ENCODE measurements at regions not wholly inside any gene's neighbourhood (a gene's known extent, or its start where the extent isn't known, plus 50 kb on each side); places are given as distances from the start of the nearest gene placed in this dataset.

- no peak for ATAC-seq
Measured at GRCh38 chr14:25803386-25804018, 753.6 kb upstream of the STXBP6 start.

DNA sequence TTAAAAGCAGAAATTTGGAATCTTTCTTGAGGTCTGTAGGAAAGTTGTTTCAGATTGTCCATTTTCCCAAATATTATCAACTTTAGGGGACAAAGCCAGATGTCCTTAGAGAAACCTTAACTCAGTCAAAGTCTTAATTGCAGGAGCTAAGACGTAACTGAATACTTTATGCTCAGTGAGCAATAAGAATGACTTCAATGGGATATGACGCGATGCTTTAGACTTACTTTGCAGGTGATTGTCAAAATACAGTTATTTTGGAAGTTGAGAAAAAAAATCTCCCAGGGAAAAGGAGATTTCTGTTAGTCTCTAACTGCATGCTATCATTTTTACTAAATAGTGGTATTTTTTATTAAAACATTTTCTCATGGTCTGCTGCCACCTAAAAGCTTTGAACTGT, 750.9 kb upstream of the STXBP6 start:
- TF ChIP-seq BACH2 (CRISPR knock-in tag; IDR thresholded peaks at IDR 0.05; ENCODE audit: borderline replicate concordance), result no peak
- TF ChIP-seq ISL1 (CRISPR knock-in tag; IDR thresholded peaks at IDR 0.05), result no peak
- TF ChIP-seq CSDC2 (CRISPR knock-in tag; IDR thresholded peaks at IDR 0.05), result no peak
- TF ChIP-seq OSR1 (CRISPR knock-in tag; IDR thresholded peaks at IDR 0.05), result no peak
- no peak for TF ChIP-seq PPARA (CRISPR knock-in tag; IDR thresholded peaks at IDR 0.05; ENCODE audit: borderline replicate concordance)
- TF ChIP-seq RARB (CRISPR knock-in tag; IDR thresholded peaks at IDR 0.05), result no peak
- no peak for TF ChIP-seq TCF4 (CRISPR knock-in tag; IDR thresholded peaks at IDR 0.05; ENCODE audit: borderline replicate concordance)
- no peak for TF ChIP-seq ZFP30 (CRISPR knock-in tag; IDR thresholded peaks at IDR 0.05)
- TF ChIP-seq, protein P1, sequence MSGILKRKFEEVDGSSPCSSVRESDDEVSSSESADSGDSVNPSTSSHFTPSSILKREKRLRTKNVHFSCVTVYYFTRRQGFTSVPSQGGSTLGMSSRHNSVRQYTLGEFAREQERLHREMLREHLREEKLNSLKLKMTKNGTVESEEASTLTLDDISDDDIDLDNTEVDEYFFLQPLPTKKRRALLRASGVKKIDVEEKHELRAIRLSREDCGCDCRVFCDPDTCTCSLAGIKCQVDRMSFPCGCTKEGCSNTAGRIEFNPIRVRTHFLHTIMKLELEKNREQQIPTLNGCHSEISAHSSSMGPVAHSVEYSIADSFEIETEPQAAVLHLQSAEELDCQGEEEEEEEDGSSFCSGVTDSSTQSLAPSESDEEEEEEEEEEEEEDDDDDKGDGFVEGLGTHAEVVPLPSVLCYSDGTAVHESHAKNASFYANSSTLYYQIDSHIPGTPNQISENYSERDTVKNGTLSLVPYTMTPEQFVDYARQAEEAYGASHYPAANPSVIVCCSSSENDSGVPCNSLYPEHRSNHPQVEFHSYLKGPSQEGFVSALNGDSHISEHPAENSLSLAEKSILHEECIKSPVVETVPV (CRISPR knock-in tag; IDR thresholded peaks at IDR 0.05), result no peak
- TF ChIP-seq, protein P2, sequence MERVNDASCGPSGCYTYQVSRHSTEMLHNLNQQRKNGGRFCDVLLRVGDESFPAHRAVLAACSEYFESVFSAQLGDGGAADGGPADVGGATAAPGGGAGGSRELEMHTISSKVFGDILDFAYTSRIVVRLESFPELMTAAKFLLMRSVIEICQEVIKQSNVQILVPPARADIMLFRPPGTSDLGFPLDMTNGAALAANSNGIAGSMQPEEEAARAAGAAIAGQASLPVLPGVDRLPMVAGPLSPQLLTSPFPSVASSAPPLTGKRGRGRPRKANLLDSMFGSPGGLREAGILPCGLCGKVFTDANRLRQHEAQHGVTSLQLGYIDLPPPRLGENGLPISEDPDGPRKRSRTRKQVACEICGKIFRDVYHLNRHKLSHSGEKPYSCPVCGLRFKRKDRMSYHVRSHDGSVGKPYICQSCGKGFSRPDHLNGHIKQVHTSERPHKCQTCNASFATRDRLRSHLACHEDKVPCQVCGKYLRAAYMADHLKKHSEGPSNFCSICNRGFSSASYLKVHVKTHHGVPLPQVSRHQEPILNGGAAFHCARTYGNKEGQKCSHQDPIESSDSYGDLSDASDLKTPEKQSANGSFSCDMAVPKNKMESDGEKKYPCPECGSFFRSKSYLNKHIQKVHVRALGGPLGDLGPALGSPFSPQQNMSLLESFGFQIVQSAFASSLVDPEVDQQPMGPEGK (CRISPR knock-in tag; IDR thresholded peaks at IDR 0.05; ENCODE audit: borderline replicate concordance), result no peak

More at GRCh38 chr14:25803386-25804018, 753.6 kb upstream of the STXBP6 start:
- TF ChIP-seq ZNF8 (CRISPR knock-in tag; IDR thresholded peaks at IDR 0.05), result no peak
- TF ChIP-seq ISL1 (CRISPR knock-in tag; IDR thresholded peaks at IDR 0.05), result no peak
- TF ChIP-seq TOX (CRISPR knock-in tag; IDR thresholded peaks at IDR 0.05; ENCODE audit: borderline replicate concordance), result no peak
- TF ChIP-seq GLIS3 (CRISPR knock-in tag; IDR thresholded peaks at IDR 0.05), result no peak
- TF ChIP-seq RARB (CRISPR knock-in tag; IDR thresholded peaks at IDR 0.05), result no peak
- no peak for TF ChIP-seq PPARA (CRISPR knock-in tag; IDR thresholded peaks at IDR 0.05; ENCODE audit: borderline replicate concordance)
- TF ChIP-seq, protein P2 (CRISPR knock-in tag; IDR thresholded peaks at IDR 0.05; ENCODE audit: borderline replicate concordance), result no peak
- no peak for TF ChIP-seq ZFP3 (CRISPR knock-in tag; IDR thresholded peaks at IDR 0.05)
- no peak for TF ChIP-seq ESRRG (CRISPR knock-in tag; IDR thresholded peaks at IDR 0.05)
- TF ChIP-seq, protein P3, sequence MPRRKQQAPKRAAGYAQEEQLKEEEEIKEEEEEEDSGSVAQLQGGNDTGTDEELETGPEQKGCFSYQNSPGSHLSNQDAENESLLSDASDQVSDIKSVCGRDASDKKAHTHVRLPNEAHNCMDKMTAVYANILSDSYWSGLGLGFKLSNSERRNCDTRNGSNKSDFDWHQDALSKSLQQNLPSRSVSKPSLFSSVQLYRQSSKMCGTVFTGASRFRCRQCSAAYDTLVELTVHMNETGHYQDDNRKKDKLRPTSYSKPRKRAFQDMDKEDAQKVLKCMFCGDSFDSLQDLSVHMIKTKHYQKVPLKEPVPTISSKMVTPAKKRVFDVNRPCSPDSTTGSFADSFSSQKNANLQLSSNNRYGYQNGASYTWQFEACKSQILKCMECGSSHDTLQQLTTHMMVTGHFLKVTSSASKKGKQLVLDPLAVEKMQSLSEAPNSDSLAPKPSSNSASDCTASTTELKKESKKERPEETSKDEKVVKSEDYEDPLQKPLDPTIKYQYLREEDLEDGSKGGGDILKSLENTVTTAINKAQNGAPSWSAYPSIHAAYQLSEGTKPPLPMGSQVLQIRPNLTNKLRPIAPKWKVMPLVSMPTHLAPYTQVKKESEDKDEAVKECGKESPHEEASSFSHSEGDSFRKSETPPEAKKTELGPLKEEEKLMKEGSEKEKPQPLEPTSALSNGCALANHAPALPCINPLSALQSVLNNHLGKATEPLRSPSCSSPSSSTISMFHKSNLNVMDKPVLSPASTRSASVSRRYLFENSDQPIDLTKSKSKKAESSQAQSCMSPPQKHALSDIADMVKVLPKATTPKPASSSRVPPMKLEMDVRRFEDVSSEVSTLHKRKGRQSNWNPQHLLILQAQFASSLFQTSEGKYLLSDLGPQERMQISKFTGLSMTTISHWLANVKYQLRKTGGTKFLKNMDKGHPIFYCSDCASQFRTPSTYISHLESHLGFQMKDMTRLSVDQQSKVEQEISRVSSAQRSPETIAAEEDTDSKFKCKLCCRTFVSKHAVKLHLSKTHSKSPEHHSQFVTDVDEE (CRISPR knock-in tag; IDR thresholded peaks at IDR 0.05), result no peak
- no peak for TF ChIP-seq ZNF565 (CRISPR knock-in tag; conservative IDR thresholded peaks at IDR 0.05; ENCODE audit: low read depth)
- no peak for TF ChIP-seq SNAI2 (CRISPR knock-in tag; IDR thresholded peaks at IDR 0.05)
- TF ChIP-seq, protein P1 (CRISPR knock-in tag; IDR thresholded peaks at IDR 0.05), result no peak
- TF ChIP-seq CSDC2 (CRISPR knock-in tag; IDR thresholded peaks at IDR 0.05), result no peak
- TF ChIP-seq BACH2 (CRISPR knock-in tag; IDR thresholded peaks at IDR 0.05; ENCODE audit: borderline replicate concordance), result no peak
- no peak for TF ChIP-seq ZC3H10 (CRISPR knock-in tag; IDR thresholded peaks at IDR 0.05)
- no peak for TF ChIP-seq ZNF70 (CRISPR knock-in tag; IDR thresholded peaks at IDR 0.05)
- no peak for TF ChIP-seq TCF4 (CRISPR knock-in tag; IDR thresholded peaks at IDR 0.05; ENCODE audit: borderline replicate concordance)
- TF ChIP-seq OSR1 (CRISPR knock-in tag; IDR thresholded peaks at IDR 0.05), result no peak

GRCh38 chr14:25788252-25788651, 738.3 kb upstream of the STXBP6 start:
- ATAC-seq, result no peak

More for the DNA sequence above, 750.9 kb upstream of the STXBP6 start:
- no peak for ATAC-seq

More at GRCh38 chr14:25788252-25788651, 738.3 kb upstream of the STXBP6 start:
- TF ChIP-seq OSR1 (CRISPR knock-in tag; IDR thresholded peaks at IDR 0.05) (no peak), RARB (CRISPR knock-in tag; IDR thresholded peaks at IDR 0.05) (no peak), TCF4 (CRISPR knock-in tag; IDR thresholded peaks at IDR 0.05; ENCODE audit: borderline replicate concordance) (no peak), ZNF565 (CRISPR knock-in tag; conservative IDR thresholded peaks at IDR 0.05; ENCODE audit: low read depth) (no peak)
- TF ChIP-seq, protein P3 (CRISPR knock-in tag; IDR thresholded peaks at IDR 0.05), result no peak
- TF ChIP-seq, protein P1 (CRISPR knock-in tag; IDR thresholded peaks at IDR 0.05), result no peak
